Neuronal stem cell (in vitro differentiated cells): ENCODE measurements at regions not wholly inside any gene's neighbourhood (a gene's known extent, or its start where the extent isn't known, plus 50 kb on each side); places are given as distances from the start of the nearest gene placed in this dataset.

Experiments used
- DNase-seq: peaks from one replicate; pipeline ENCODE4 v3.0.0-alpha.2; 2013; ENCODE audit warnings: low spot score
- H2AFZ ChIP-seq: one replicate; pipeline ENCODE4 v1.6.1; 2013; ENCODE audit warnings: mild to moderate bottlenecking, low read length, inconsistent platforms
- H2AK5ac ChIP-seq: 2 replicates; pipeline ENCODE4 v1.6.1; 2013; ENCODE audit warnings: low read depth, mild to moderate bottlenecking, inconsistent platforms, low read length, moderate library complexity, mixed read lengths
- H2BK120ac ChIP-seq: 2 replicates; pipeline ENCODE4 v1.6.1; 2013; ENCODE audit warnings: low read depth, mild to moderate bottlenecking, inconsistent platforms, low read length, moderate library complexity, mixed read lengths
- H2BK12ac ChIP-seq: one replicate; pipeline ENCODE4 v1.6.1; 2013; ENCODE audit warnings: low read length, inconsistent platforms
- H2BK15ac ChIP-seq: 2 replicates; pipeline ENCODE4 v1.6.1; 2013; ENCODE audit warnings: mild to moderate bottlenecking, low read length, inconsistent platforms, mixed read lengths
- H2BK5ac ChIP-seq: one replicate; pipeline ENCODE4 v1.6.1; 2013; ENCODE audit warnings: inconsistent platforms, mild to moderate bottlenecking, low read length, moderate library complexity
- H3K14ac ChIP-seq: one replicate; pipeline ENCODE4 v1.6.1; 2013; ENCODE audit warnings: low read length, inconsistent platforms
- H3K18ac ChIP-seq: 2 replicates; pipeline ENCODE4 v1.6.1; 2013; ENCODE audit warnings: low read length, inconsistent platforms
- H3K23ac ChIP-seq: 2 replicates; pipeline ENCODE4 v1.6.1; 2013; ENCODE audit warnings: low read depth, mild to moderate bottlenecking, mixed read lengths, low read length, inconsistent platforms; ENCODE audit not compliant: poor library complexity
- H3K27ac ChIP-seq: replicated peaks from 3 replicates; pipeline ENCODE4 v1.5.1; 2013; ENCODE audit warnings: low read length, inconsistent platforms
- H3K27me3 ChIP-seq, 3 experiments: 2 replicates each; pipeline ENCODE4 v1.6.1; 2013; ENCODE audit warnings: low read length in 3 of 3, mild to moderate bottlenecking in 2 of 3, inconsistent platforms in 1 of 3, low read depth in 1 of 3, mixed read lengths in 1 of 3, moderate library complexity in 1 of 3; ENCODE audit not compliant: control insufficient read depth in 3 of 3, insufficient read depth in 3 of 3
- H3K36me3 ChIP-seq, 2 donors: replicated peaks in 1 of 2; 2 replicates each; pipeline ENCODE4 v1.6.1; 2013; ENCODE audit warnings: low read length in 2 of 2; ENCODE audit not compliant: control insufficient read depth in 2 of 2, insufficient read depth in 2 of 2
- H3K4ac ChIP-seq: 2 replicates; pipeline ENCODE4 v1.6.1; 2013; ENCODE audit warnings: inconsistent platforms, mild to moderate bottlenecking, low read length, moderate library complexity
- H3K4me1 ChIP-seq, 2 donors: 1 replicate in 1 of 2; 2 replicates in 1 of 2; pipeline ENCODE4 v1.6.1; 2013; ENCODE audit warnings: low read length in 2 of 2, low read depth in 1 of 2; ENCODE audit not compliant: control insufficient read depth in 2 of 2, insufficient read depth in 1 of 2
- H3K4me2 ChIP-seq: one replicate; pipeline ENCODE4 v1.6.1; 2013; ENCODE audit warnings: mild to moderate bottlenecking, low read length, inconsistent platforms; ENCODE audit not compliant: insufficient read depth, poor library complexity, severe bottlenecking
- H3K4me3 ChIP-seq, 2 donors: 2 replicates each; pipeline ENCODE4 v1.5.1; 2013; ENCODE audit warnings: low read length in 2 of 2, mild to moderate bottlenecking in 2 of 2, inconsistent platforms in 1 of 2, moderate library complexity in 1 of 2
- H3K79me1 ChIP-seq: one replicate; pipeline ENCODE4 v1.6.1; 2013; ENCODE audit warnings: low read depth, mild to moderate bottlenecking, inconsistent platforms, low read length, moderate library complexity
- H3K9ac ChIP-seq: one replicate; pipeline ENCODE4 v1.6.1; 2013; ENCODE audit warnings: mild to moderate bottlenecking, low read depth, low read length, inconsistent platforms; ENCODE audit not compliant: poor library complexity
- H3K9me3 ChIP-seq, 2 donors: replicated peaks in 1 of 2; 2 replicates each; pipeline versions ENCODE3 to v1.6.1; 2013; ENCODE audit warnings: low read length in 2 of 2, mild to moderate bottlenecking in 2 of 2, inconsistent platforms in 1 of 2, low read depth in 1 of 2, mixed read lengths in 1 of 2, moderate library complexity in 1 of 2; ENCODE audit not compliant: control insufficient read depth in 2 of 2, insufficient read depth in 1 of 2
- H4K8ac ChIP-seq: one replicate; pipeline ENCODE4 v1.6.1; 2013; ENCODE audit warnings: low read depth, mild to moderate bottlenecking, inconsistent platforms, low read length, moderate library complexity
- H4K91ac ChIP-seq: one replicate; pipeline ENCODE4 v1.6.1; 2013; ENCODE audit warnings: low read length, low read depth, mild to moderate bottlenecking, inconsistent platforms; ENCODE audit not compliant: poor library complexity
- WGBS, 2 donors: extraction: QIAGEN DNeasy Blood & Tissue Kit; methylation state at CpG; one replicate each; pipeline ENCODE4 v1.1.7; 2013; ENCODE audit warnings: missing lambda C conversion rate in 2 of 2, mixed read lengths in 1 of 2; ENCODE audit not compliant: insufficient read length in 2 of 2, insufficient replicate concordance in 1 of 2; ENCODE audit errors: extremely low coverage in 2 of 2; 5-methylcytosine and 5-hydroxymethylcytosine counted together

- H3K79me1 ChIP-seq: no peaks in the 10 kb centered on the region
- no peaks in the 10 kb centered on the region for H3K36me3 ChIP-seq
- no peak overlapping the region for H2BK5ac ChIP-seq
- H3K27ac ChIP-seq: no peak overlapping the region
- H2BK15ac ChIP-seq: no peak overlapping the region
- H2AK5ac ChIP-seq: no peak overlapping the region
- H4K8ac ChIP-seq: no peak overlapping the region
- H3K27me3 ChIP-seq: no peaks in the 10 kb centered on the region
- H3K4me2 ChIP-seq: no peak overlapping the region
- H3K9me3 ChIP-seq: no peaks in the 10 kb centered on the region
- no peak overlapping the region for H2BK12ac ChIP-seq
- H2AFZ ChIP-seq: no peak overlapping the region
- H3K9ac ChIP-seq: no peak overlapping the region
- H3K23ac ChIP-seq: no peak overlapping the region
- H3K4me1 ChIP-seq: peaks cover 0 to 4% of the 10 kb centered on the region in 2 donors
- H3K4ac ChIP-seq: no peak overlapping the region
- DNase-seq: no peak
- no peak overlapping the region for H3K14ac ChIP-seq
- H4K91ac ChIP-seq: peak overlapping the region; percentile 54
- H3K18ac ChIP-seq: no peak overlapping the region
- no CpG with 5 or more reads among the region's 2 CpGs for WGBS, 2 donors
- no peak overlapping the region for H3K4me3 ChIP-seq
- no peak overlapping the region for H2BK120ac ChIP-seq
Measured at GRCh38 chr9:91492237-91492636, 68.6 kb upstream of the NFIL3 start.

GRCh38 chr9:91491624-91492023 is 68.0 kb upstream of the NFIL3 start:
- Histone ChIP-seq H4K91ac (no peak overlapping the region), H3K4me1 (peaks cover 0 to 2% of the 10 kb centered on the region in 2 donors), H2AFZ (no peak overlapping the region), H3K27ac (no peak overlapping the region), H3K4me2 (no peak overlapping the region), H3K9ac (no peak overlapping the region), H3K36me3 (no peaks in the 10 kb centered on the region), H3K18ac (peak overlapping the region; percentile 23), H3K4me3 (no peak overlapping the region), H3K14ac (no peak overlapping the region), H4K8ac (no peak overlapping the region), H3K9me3 (no peaks in the 10 kb centered on the region), H3K23ac (no peak overlapping the region), H3K4ac (no peak overlapping the region), H2BK12ac (no peak overlapping the region), H2AK5ac (no peak overlapping the region), H2BK15ac (no peak overlapping the region), H2BK120ac (no peak overlapping the region), H3K79me1 (no peaks in the 10 kb centered on the region), H3K27me3 (no peaks in the 10 kb centered on the region), H2BK5ac (no peak overlapping the region)
- no peak for DNase-seq
- no CpG with 5 or more reads among the region's 9 CpGs for WGBS, 2 donors

GRCh38 chr9:91489361-91489899 is 65.8 kb upstream of the NFIL3 start:
- Histone ChIP-seq H4K8ac (no peak overlapping the region), H3K27me3 (no peaks in the 10 kb centered on the region), H2BK15ac (no peak overlapping the region), H3K4me3 (no peak overlapping the region), H2AFZ (no peak overlapping the region), H4K91ac (no peak overlapping the region), H3K18ac (no peak overlapping the region), H3K79me1 (no peaks in the 10 kb centered on the region), H3K9me3 (no peaks in the 10 kb centered on the region), H3K4me2 (no peak overlapping the region), H3K4ac (no peak overlapping the region), H3K9ac (no peak overlapping the region), H3K23ac (no peak overlapping the region), H3K14ac (no peak overlapping the region), H2AK5ac (no peak overlapping the region), H2BK120ac (no peak overlapping the region), H3K4me1 (no peaks in the 10 kb centered on the region), H3K27ac (no peak overlapping the region), H3K36me3 (no peaks in the 10 kb centered on the region), H2BK12ac (no peak overlapping the region), H2BK5ac (no peak overlapping the region)
- no CpG with 5 or more reads among the region's 5 CpGs for WGBS, 2 donors
- DNase-seq: no peak

- DNase-seq: no peak
- H3K36me3 ChIP-seq: no peaks in the 10 kb centered on the region
- H3K27me3 ChIP-seq: no peaks in the 10 kb centered on the region
- H2BK5ac ChIP-seq: no peak overlapping the region
- H4K8ac ChIP-seq: no peak overlapping the region
- H4K91ac ChIP-seq: no peak overlapping the region
- no peak overlapping the region for H3K14ac ChIP-seq
- H3K4me3 ChIP-seq: no peak overlapping the region
- H3K4ac ChIP-seq: no peak overlapping the region
- no peak overlapping the region for H2AFZ ChIP-seq
- H3K4me2 ChIP-seq: no peak overlapping the region
- no peak overlapping the region for H2BK120ac ChIP-seq
- no peak overlapping the region for H2AK5ac ChIP-seq
- H2BK15ac ChIP-seq: no peak overlapping the region
- H3K9ac ChIP-seq: no peak overlapping the region
- H3K9me3 ChIP-seq: no peaks in the 10 kb centered on the region
- no CpG with 5 or more reads among the region's 5 CpGs for WGBS, 2 donors
- H3K27ac ChIP-seq: no peak overlapping the region
- H3K4me1 ChIP-seq: no peaks in the 10 kb centered on the region
- H3K18ac ChIP-seq: peak overlapping the region; percentile 5
- no peak overlapping the region for H3K23ac ChIP-seq
- no peaks in the 10 kb centered on the region for H3K79me1 ChIP-seq
- no peak overlapping the region for H2BK12ac ChIP-seq
Measured at GRCh38 chr9:91488341-91488740, 64.7 kb upstream of the NFIL3 start.
